MG63 (cell line): ENCODE measurements at regions not wholly inside any gene's neighbourhood (a gene's known extent, or its start where the extent isn't known, plus 50 kb on each side); places are given as distances from the start of the nearest gene placed in this dataset.

ENCODE experiments used
- DNase-seq: peaks from one replicate; pipeline ENCODE4 v3.0.0-alpha.2; 2020
- H3K27me3 ChIP-seq: fragments of 250-450 bp; sonication (Bioruptor Pico); 2 replicates; pipeline ENCODE4 v1.5.1; 2020; ENCODE audit warnings: mild to moderate bottlenecking, moderate library complexity
- H3K36me3 ChIP-seq: fragments of 250-450 bp; sonication (Bioruptor Pico); 2 replicates; pipeline ENCODE4 v1.5.1; 2020; ENCODE audit warnings: mild to moderate bottlenecking, moderate library complexity
- H3K4me3 ChIP-seq: fragments of 250-450 bp; sonication (Bioruptor Pico); 2 replicates; pipeline ENCODE4 v1.5.1; 2020; ENCODE audit warnings: mild to moderate bottlenecking, moderate library complexity
- H3K9me3 ChIP-seq: fragments of 250-450 bp; sonication (Bioruptor Pico); 2 replicates; pipeline ENCODE4 v1.5.1; 2020; ENCODE audit warnings: mild to moderate bottlenecking, moderate library complexity

DNA sequence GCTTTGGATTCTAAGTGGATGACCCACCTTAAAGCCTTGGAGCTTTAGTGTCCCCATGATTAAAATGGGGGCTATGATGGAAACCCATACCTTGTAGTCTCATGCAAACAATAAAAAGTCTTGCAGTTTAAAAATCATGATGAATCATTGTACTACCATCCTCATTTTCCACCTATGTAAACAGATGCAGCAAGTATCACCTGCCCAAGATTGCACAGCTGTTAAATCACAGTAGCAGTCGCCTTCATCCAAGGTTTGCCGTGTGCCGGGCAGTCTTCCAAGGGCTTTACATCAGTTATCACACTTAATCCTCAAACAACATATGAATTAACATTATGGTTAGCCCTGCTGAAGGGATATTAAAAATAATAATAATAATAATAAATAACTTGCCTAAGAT lies 210.3 kb downstream of the FOXA2 start:
- Histone ChIP-seq H3K4me3 (no peak overlapping the region), H3K27me3 (no peaks in the 10 kb centered on the region), H3K36me3 (no peaks in the 10 kb centered on the region), H3K9me3 (no peaks in the 10 kb centered on the region)
- DNase-seq: no peak

DNA sequence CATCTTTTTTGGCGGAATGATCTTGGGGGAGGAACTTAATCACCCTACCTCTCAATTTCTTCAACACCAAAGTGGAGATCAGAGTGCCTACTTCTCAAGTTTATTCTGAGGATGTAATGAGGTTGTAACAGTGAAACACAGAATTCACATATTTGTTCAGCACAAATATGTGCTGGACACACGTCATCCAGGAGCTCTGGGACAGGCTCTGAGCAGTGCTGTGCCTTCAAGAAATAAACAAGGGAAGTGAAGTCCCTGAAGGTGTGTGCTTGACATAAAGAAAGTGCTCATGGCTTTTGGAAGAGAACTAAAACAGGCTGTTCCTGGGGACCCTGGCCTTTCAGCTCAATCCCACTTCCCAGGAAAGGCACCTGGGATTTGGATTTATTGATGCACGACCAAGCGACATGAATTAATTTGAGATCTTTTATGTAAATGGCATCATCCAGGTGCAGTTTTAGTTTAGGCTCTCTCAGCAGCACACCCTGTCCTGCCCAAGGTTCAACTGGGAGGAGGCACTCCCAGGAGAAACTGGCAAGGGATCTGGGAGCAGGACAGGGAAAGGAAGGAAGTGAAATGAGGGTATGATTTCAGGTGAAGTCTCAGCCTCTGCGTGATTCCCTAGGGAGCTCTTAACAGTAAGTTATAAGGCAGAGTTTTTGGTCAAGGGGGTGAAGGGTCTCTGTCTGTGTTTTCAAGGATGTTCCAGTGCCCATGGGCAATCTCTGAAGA lies 211.0 kb downstream of the FOXA2 start:
- Histone ChIP-seq H3K4me3 (no peak overlapping the region), H3K36me3 (no peaks in the 10 kb centered on the region), H3K27me3 (no peaks in the 10 kb centered on the region), H3K9me3 (no peaks in the 10 kb centered on the region)
- no peak for DNase-seq

- no peak overlapping the region for H3K4me3 ChIP-seq
- no peaks in the 10 kb centered on the region for H3K9me3 ChIP-seq
These were observed 212.5 kb downstream of the FOXA2 start for GRCh38 chr20:22371843-22372242.

DNA sequence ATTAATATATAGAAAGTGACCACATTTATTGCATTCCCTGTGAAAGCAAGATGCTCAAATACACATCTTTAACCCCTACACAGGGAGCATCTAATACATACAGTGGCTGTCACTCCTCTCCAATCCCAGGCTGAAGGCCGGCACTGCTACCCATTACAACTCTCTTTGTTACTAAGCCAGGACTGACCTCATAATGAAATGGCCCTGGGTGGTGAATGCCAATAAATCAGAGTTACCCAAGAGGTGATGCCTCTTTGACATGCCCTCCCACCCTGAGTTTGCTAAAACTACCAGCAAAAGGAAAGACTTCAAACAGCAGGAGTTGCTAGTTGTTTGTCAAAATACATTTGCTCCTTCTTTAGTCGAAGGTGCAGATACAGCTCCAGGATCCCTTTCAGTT lies 214.2 kb downstream of the FOXA2 start:
- Histone ChIP-seq H3K4me3 (no peak overlapping the region), H3K27me3 (no peaks in the 10 kb centered on the region), H3K36me3 (no peaks in the 10 kb centered on the region), H3K9me3 (no peaks in the 10 kb centered on the region)
- DNase-seq: no peak

More at GRCh38 chr20:22371843-22372242, 212.5 kb downstream of the FOXA2 start:
- no peaks in the 10 kb centered on the region for H3K36me3 ChIP-seq
- no peak for DNase-seq
- no peaks in the 10 kb centered on the region for H3K27me3 ChIP-seq

GRCh38 chr20:22369100-22369499 lies 215.3 kb downstream of the FOXA2 start:
- Histone ChIP-seq H3K9me3 (no peaks in the 10 kb centered on the region), H3K4me3 (no peak overlapping the region), H3K27me3 (no peaks in the 10 kb centered on the region), H3K36me3 (no peaks in the 10 kb centered on the region)
- no peak for DNase-seq

GRCh38 chr20:22368235-22368634 lies 216.1 kb downstream of the FOXA2 start:
- no peaks in the 10 kb centered on the region for H3K9me3 ChIP-seq
- H3K4me3 ChIP-seq: no peak overlapping the region
- no peak for DNase-seq
- no peaks in the 10 kb centered on the region for H3K27me3 ChIP-seq
- H3K36me3 ChIP-seq: no peaks in the 10 kb centered on the region

DNA sequence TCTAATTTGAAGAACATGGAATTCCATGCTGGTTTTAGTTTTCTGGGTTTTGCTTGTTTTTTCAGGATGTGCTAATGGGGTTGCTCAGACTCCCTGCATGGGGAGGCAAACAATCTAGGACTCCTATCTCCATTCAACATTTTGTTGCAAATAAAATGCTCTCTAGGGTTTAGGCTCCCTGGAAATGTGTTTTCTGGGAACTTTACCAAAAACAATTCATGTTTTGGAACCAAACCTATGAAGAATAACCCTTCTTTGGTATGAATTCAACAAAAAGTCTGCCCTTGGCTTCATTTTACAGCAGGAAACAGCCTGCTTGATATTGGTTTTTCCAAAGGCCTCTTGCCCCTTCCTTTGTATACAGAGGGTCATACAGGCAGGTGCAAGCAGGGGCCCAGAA lies 217.7 kb downstream of the FOXA2 start:
- Histone ChIP-seq H3K27me3 (no peaks in the 10 kb centered on the region), H3K4me3 (no peak overlapping the region), H3K9me3 (no peaks in the 10 kb centered on the region), H3K36me3 (no peaks in the 10 kb centered on the region)
- no peak for DNase-seq

- H3K27me3 ChIP-seq: no peaks in the 10 kb centered on the region
- no peaks in the 10 kb centered on the region for H3K36me3 ChIP-seq
- H3K9me3 ChIP-seq: no peaks in the 10 kb centered on the region
- no peak overlapping the region for H3K4me3 ChIP-seq
- no peak for DNase-seq
These were observed 229.7 kb downstream of the FOXA2 start for GRCh38 chr20:22354647-22355046.

GRCh38 chr20:22353586-22353985 lies 230.8 kb downstream of the FOXA2 start:
- Histone ChIP-seq H3K4me3 (no peak overlapping the region), H3K36me3 (no peaks in the 10 kb centered on the region), H3K9me3 (no peaks in the 10 kb centered on the region), H3K27me3 (no peaks in the 10 kb centered on the region)
- DNase-seq: no peak

DNA sequence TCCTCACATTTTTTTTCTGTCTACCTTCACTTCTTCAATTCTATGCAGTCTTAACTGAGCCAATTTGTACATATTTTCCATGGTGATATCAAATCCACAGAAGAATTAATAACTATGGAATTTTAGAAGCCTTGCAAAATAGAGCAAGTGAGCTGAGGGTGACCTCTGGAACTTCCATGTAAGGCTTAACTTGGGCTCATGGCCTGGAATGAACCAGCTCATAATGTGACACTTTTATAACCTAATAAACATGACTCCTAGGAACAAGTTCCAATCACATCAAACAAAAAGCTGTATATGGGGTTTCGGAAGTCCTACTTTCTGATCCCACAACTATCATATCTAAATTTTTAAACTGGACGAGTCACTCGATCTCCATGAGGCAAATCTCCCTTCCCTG lies 232.4 kb downstream of the FOXA2 start:
- no peak for DNase-seq
- no peaks in the 10 kb centered on the region for H3K27me3 ChIP-seq
- no peaks in the 10 kb centered on the region for H3K9me3 ChIP-seq
- H3K4me3 ChIP-seq: no peak overlapping the region
- no peaks in the 10 kb centered on the region for H3K36me3 ChIP-seq

DNA sequence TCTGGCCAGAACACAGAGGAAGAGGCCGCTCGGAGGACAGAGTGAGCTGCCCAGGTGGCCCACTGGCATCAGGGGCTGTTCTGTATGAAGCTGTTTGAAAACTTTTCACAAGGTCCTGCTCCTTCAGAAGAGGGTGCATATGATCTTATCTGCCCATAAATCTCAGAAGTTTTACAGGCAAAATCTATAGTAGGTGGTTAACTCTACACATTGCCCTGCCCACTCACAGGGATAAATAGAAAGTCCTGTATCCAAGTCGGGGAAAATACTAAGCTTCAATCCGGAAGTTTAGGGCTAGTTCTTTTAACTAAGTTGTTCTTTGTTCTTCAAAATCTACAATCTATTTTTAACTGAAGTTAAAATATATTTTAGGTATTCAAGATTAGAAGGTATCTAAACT lies 233.7 kb downstream of the FOXA2 start:
- no peak for DNase-seq
- no peaks in the 10 kb centered on the region for H3K27me3 ChIP-seq
- no peaks in the 10 kb centered on the region for H3K9me3 ChIP-seq
- no peaks in the 10 kb centered on the region for H3K36me3 ChIP-seq
- no peak overlapping the region for H3K4me3 ChIP-seq

- H3K36me3 ChIP-seq: no peaks in the 10 kb centered on the region
- no peak for DNase-seq
- H3K27me3 ChIP-seq: no peaks in the 10 kb centered on the region
- no peak overlapping the region for H3K4me3 ChIP-seq
- no peaks in the 10 kb centered on the region for H3K9me3 ChIP-seq
These were observed 236.4 kb downstream of the FOXA2 start for GRCh38 chr20:22348010-22348409.

DNA sequence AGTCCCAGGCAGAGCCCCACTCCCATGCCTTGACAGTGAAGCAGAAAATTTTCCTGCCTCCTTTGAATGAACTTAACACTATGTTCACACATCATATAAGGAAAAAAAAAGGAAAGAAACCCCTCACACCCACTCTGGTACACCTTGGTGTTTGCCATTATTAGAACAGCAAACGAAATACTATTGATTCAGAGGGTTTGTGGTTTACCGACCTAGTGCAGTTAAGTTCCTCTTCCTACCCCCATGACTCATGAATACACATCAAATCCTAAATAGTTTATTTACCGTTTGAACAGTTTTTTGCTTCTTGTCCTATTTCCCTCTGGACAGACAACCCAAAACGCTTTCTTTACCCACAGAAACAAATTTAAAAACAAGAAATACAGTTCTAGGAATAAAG lies 237.7 kb downstream of the FOXA2 start:
- DNase-seq: no peak
- Histone ChIP-seq H3K9me3 (no peaks in the 10 kb centered on the region), H3K4me3 (no peak overlapping the region), H3K36me3 (no peaks in the 10 kb centered on the region), H3K27me3 (no peaks in the 10 kb centered on the region)

DNA sequence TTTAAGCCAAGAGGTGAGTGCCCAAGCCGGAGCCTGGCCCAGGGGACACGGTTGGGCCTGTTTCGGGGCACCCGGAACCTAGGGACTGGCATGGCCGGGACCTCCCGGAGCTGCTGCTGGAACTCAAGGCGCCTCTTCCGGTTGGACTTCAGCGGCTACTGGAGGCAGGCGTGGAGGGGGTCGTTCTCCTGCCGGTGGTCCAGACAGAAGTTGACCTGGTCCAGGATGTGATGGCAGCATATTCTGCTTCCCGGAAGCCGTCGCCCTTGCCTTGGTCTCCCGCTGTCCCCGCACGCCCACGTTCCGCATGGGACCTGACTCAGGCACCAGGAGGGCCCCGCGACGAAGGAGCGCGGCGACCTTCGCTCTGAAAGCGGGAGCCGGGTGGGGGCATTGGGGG lies 240.8 kb downstream of the FOXA2 start:
- H3K4me3 ChIP-seq: no peak overlapping the region
- DNase-seq: no peak
- no peaks in the 10 kb centered on the region for H3K27me3 ChIP-seq
- no peaks in the 10 kb centered on the region for H3K9me3 ChIP-seq
- H3K36me3 ChIP-seq: no peaks in the 10 kb centered on the region

- no peak overlapping the region for H3K4me3 ChIP-seq
- H3K27me3 ChIP-seq: no peaks in the 10 kb centered on the region
- DNase-seq: no peak
- no peaks in the 10 kb centered on the region for H3K36me3 ChIP-seq
- H3K9me3 ChIP-seq: no peaks in the 10 kb centered on the region
These were observed 242.0 kb downstream of the FOXA2 start for GRCh38 chr20:22342410-22342809.

- no peaks in the 10 kb centered on the region for H3K36me3 ChIP-seq
- no peak overlapping the region for H3K4me3 ChIP-seq
- H3K9me3 ChIP-seq: no peaks in the 10 kb centered on the region
- H3K27me3 ChIP-seq: no peaks in the 10 kb centered on the region
- DNase-seq: peak; percentile 23
These were observed 242.9 kb downstream of the FOXA2 start for GRCh38 chr20:22341508-22341907.

- DNase-seq: no peak
- Histone ChIP-seq H3K4me3 (no peak overlapping the region), H3K9me3 (no peaks in the 10 kb centered on the region), H3K36me3 (no peaks in the 10 kb centered on the region), H3K27me3 (no peaks in the 10 kb centered on the region)
These were observed 244.4 kb downstream of the FOXA2 start for GRCh38 chr20:22339946-22340345.

DNA sequence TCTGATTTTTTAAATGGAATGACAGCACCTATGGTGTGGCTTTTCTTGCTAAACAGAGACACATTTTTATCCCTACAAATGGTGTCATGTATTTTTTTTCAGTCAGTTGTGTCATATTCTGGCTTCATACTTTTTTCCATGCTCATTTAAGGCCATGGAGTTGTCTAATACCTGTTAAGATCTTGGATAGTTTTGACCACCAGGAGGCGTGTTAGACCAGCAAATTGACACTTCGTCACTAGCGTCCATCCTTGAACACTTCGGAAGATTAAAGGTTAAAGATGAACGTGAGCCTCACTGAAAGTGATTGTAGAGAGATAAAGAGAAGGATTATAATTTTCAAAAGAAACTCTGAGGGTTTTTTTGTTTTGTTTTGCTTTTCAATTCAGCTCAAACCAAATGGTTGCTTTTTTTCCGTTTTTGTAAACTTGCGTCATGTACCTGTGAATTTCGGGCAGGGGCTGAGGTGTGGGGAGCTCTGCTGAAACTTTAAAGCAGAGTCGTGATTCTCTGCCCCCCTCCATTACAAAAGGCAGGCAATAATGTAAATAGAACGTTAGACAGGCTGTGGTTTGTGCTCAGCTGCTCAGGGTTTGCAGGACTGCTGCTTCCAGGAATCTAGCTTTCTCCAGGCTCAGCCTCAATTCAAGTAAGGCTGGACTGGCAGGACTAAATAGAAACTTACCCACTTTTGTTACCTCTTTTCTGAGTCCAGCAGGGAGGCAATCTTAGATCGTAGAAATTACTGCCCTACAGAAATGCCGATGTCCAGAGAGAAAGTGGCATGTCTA lies 245.1 kb downstream of the FOXA2 start:
- DNase-seq: peak; percentile 14
- H3K36me3 ChIP-seq: no peaks in the 10 kb centered on the region
- no peaks in the 10 kb centered on the region for H3K27me3 ChIP-seq
- H3K4me3 ChIP-seq: no peak overlapping the region
- H3K9me3 ChIP-seq: no peaks in the 10 kb centered on the region
